ENCODE measurements at regions not wholly inside any gene's neighbourhood (a gene's known extent, or its start where the extent isn't known, plus 50 kb on each side); places are given as distances from the start of the nearest gene placed in this dataset.

- ChIA-PET POLR2A (ENCODE audit: partially characterized antibody) (no interaction called here), CTCF (ENCODE audit: partially characterized antibody) (no interaction called here)
- no peaks in the 10 kb centered on the region for H4K20me1 ChIP-seq (replicated peaks in 1 of 2; ENCODE audit: control insufficient read depth in 1 of 2, insufficient read depth in 2 of 2, low read length in 2 of 2)
- no peak overlapping the region for H3K4me3 ChIP-seq (ENCODE audit: extremely low read depth in 1 of 4, insufficient read depth in 2 of 4, low read depth in 3 of 4, low read length in 4 of 4)
- H3K27ac ChIP-seq (ENCODE audit: low read depth, low read length), result no peak overlapping the region
- no peak overlapping the region for H3K56ac ChIP-seq (replicated peaks; ENCODE audit: insufficient read length, low read depth, low read length)
- H3K18ac ChIP-seq (ENCODE audit: extremely low read depth, low read length), result no peak overlapping the region
- no peak overlapping the region for H2AK5ac ChIP-seq (ENCODE audit: low read depth, low read length)
- no peak overlapping the region for H2BK120ac ChIP-seq (replicated peaks; ENCODE audit: low read depth, low read length)
- H3K4me2 ChIP-seq (ENCODE audit: insufficient read depth in 1 of 2, low read depth in 2 of 2, low read length in 2 of 2), result no peak overlapping the region
- H2BK5ac ChIP-seq (ENCODE audit: low read depth, low read length), result no peak overlapping the region
- H3K27me3 ChIP-seq (replicated peaks in 1 of 4; ENCODE audit: control insufficient read depth in 3 of 4, extremely low read depth in 1 of 4, insufficient read depth in 3 of 4, low read length in 3 of 4), result no peaks in the 10 kb centered on the region
- no peaks in the 10 kb centered on the region for H3K9me3 ChIP-seq (ENCODE audit: insufficient read depth in 2 of 2, low read depth in 1 of 2, low read length in 1 of 2)
- no peaks in the 10 kb centered on the region for H3K36me3 ChIP-seq (ENCODE audit: control insufficient read depth in 2 of 4, insufficient read depth in 4 of 4, low read length in 3 of 4)
- DNase-seq (ENCODE audit: low read depth in 1 of 2, low spot score in 2 of 2) (no peak), FAIRE-seq (no peak)
- H2BK20ac ChIP-seq (ENCODE audit: low read length), result no peak overlapping the region
- H2AFZ ChIP-seq (ENCODE audit: low read length), result no peak overlapping the region
- H4K5ac ChIP-seq (ENCODE audit: insufficient read length, low read depth, low read length), result no peak overlapping the region
- WGBS, 2 experiments (ENCODE audit: extremely low coverage in 1 of 2, insufficient coverage in 1 of 2, insufficient read length in 1 of 2, insufficient replicate concordance in 2 of 2, low coverage in 1 of 2, low lambda C conversion rate in 2 of 2, missing lambda C conversion rate in 1 of 2), result 83% methylated on average over 2 of the region's 2 CpGs; no CpG with 5 or more reads in 1 of the 2 experiments
- no peak overlapping the region for H3K23ac ChIP-seq (ENCODE audit: insufficient read length)
- H3K9ac ChIP-seq (replicated peaks in 1 of 4; ENCODE audit: extremely low read depth in 1 of 4, low read depth in 3 of 4, low read length in 3 of 4), result no peak overlapping the region
- no peak overlapping the region for H3K14ac ChIP-seq (ENCODE audit: insufficient read length)
- H3K4ac ChIP-seq (replicated peaks; ENCODE audit: insufficient read length, low read depth, low read length), result no peak overlapping the region
- H3K4me1 ChIP-seq (replicated peaks in 1 of 4; ENCODE audit: control insufficient read depth in 3 of 4, insufficient read depth in 4 of 4, low read length in 3 of 4), result peaks cover 0 to 4% (median 1%) of the 10 kb centered on the region in 4 experiments; a peak in 3 of 7 replicates
- no peak overlapping the region for H2BK12ac ChIP-seq (ENCODE audit: low read depth, low read length)
- H4K8ac ChIP-seq (ENCODE audit: extremely low read depth, insufficient read depth, low read length), result no peak overlapping the region
- H3K23me2 ChIP-seq (ENCODE audit: low read depth, low read length), result no peaks in the 10 kb centered on the region; the same call in 1 of the 2 replicates
- H3K79me1 ChIP-seq (ENCODE audit: low read depth, low read length), result no peaks in the 10 kb centered on the region
- TF ChIP-seq CEBPB (IDR thresholded peaks at IDR 0.05; ENCODE audit: low read depth, low read length) (peak; percentile 48; the same call in 1 of the 2 replicates), SIX5 (IDR thresholded peaks at IDR 0.05; ENCODE audit: low read depth, low read length) (no peak)
- no peaks in the 10 kb centered on the region for H3K79me2 ChIP-seq (ENCODE audit: control insufficient read depth in 1 of 2, insufficient read depth in 2 of 2, low read length in 2 of 2)
- no peak overlapping the region for H4K91ac ChIP-seq (replicated peaks; ENCODE audit: insufficient read length, low read length)
- no peak overlapping the region for H2BK15ac ChIP-seq (ENCODE audit: low read length)
Measured at GRCh38 chr2:58803192-58803591, 562.1 kb upstream of the FANCL start.
